Panc1 (cell line): ENCODE measurements at regions not wholly inside any gene's neighbourhood (a gene's known extent, or its start where the extent isn't known, plus 50 kb on each side); places are given as distances from the start of the nearest gene placed in this dataset.

Source experiments
- SIN3A ChIP-seq: IDR thresholded peaks from 2 replicates; pipeline ENCODE4 v1.6.1; 2012; ENCODE audit warnings: low read depth, mild to moderate bottlenecking, low read length, moderate library complexity, borderline replicate concordance; ENCODE audit not compliant: insufficient read depth
- TCF7L2 ChIP-seq: IDR thresholded peaks from 2 replicates; pipeline ENCODE4 v1.6.1; 2011; ENCODE audit warnings: mild to moderate bottlenecking, low read depth, low read length, inconsistent platforms
- TF ChIP-seq, protein P1 (sequence below): fragments of 450-650 bp; IDR thresholded peaks from 2 replicates; pipeline ENCODE4 v1.5.1; 2017; ENCODE audit warnings: mild to moderate bottlenecking
- TF ChIP-seq, protein P2 (sequence below), 2 experiments: IDR thresholded peaks; 2 replicates each; pipeline ENCODE4 v1.6.1; 2011 to 2012; ENCODE audit warnings: low read depth in 2 of 2, control low read depth in 1 of 2, low read length in 1 of 2, mild to moderate bottlenecking in 1 of 2, moderate library complexity in 1 of 2; ENCODE audit not compliant: insufficient read depth in 1 of 2

DNA sequence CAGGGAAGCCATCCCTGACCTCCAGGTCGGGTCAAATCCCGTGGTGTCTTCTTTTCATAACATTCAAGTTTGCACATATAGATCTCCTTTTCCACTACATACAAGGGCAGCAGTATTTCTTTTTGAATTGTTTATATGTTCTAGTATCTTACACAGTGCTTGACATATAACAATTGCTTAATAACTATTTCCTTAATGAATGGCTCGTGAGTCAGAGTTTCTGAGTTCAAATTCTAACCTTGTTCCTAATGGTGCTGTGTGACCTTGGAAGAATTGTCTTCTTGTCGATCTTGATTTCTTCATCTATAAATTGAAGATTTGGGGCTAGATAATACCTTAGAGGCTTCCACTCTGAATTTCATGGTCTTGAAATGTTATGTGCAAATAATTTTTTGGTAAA, 57.2 kb upstream of the PELI2 start:
- TF ChIP-seq, protein P1, sequence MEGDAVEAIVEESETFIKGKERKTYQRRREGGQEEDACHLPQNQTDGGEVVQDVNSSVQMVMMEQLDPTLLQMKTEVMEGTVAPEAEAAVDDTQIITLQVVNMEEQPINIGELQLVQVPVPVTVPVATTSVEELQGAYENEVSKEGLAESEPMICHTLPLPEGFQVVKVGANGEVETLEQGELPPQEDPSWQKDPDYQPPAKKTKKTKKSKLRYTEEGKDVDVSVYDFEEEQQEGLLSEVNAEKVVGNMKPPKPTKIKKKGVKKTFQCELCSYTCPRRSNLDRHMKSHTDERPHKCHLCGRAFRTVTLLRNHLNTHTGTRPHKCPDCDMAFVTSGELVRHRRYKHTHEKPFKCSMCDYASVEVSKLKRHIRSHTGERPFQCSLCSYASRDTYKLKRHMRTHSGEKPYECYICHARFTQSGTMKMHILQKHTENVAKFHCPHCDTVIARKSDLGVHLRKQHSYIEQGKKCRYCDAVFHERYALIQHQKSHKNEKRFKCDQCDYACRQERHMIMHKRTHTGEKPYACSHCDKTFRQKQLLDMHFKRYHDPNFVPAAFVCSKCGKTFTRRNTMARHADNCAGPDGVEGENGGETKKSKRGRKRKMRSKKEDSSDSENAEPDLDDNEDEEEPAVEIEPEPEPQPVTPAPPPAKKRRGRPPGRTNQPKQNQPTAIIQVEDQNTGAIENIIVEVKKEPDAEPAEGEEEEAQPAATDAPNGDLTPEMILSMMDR, result no peak
- TF ChIP-seq SIN3A (no peak), TCF7L2 (no peak)
- TF ChIP-seq, protein P2, sequence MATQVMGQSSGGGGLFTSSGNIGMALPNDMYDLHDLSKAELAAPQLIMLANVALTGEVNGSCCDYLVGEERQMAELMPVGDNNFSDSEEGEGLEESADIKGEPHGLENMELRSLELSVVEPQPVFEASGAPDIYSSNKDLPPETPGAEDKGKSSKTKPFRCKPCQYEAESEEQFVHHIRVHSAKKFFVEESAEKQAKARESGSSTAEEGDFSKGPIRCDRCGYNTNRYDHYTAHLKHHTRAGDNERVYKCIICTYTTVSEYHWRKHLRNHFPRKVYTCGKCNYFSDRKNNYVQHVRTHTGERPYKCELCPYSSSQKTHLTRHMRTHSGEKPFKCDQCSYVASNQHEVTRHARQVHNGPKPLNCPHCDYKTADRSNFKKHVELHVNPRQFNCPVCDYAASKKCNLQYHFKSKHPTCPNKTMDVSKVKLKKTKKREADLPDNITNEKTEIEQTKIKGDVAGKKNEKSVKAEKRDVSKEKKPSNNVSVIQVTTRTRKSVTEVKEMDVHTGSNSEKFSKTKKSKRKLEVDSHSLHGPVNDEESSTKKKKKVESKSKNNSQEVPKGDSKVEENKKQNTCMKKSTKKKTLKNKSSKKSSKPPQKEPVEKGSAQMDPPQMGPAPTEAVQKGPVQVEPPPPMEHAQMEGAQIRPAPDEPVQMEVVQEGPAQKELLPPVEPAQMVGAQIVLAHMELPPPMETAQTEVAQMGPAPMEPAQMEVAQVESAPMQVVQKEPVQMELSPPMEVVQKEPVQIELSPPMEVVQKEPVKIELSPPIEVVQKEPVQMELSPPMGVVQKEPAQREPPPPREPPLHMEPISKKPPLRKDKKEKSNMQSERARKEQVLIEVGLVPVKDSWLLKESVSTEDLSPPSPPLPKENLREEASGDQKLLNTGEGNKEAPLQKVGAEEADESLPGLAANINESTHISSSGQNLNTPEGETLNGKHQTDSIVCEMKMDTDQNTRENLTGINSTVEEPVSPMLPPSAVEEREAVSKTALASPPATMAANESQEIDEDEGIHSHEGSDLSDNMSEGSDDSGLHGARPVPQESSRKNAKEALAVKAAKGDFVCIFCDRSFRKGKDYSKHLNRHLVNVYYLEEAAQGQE (IDR thresholded peaks at IDR 0.05; ENCODE audit: insufficient read depth in 1 of 2, low read depth in 2 of 2, low read length in 1 of 2), result no peak
